ENCODE measurements at regions not wholly inside any gene's neighbourhood (a gene's known extent, or its start where the extent isn't known, plus 50 kb on each side); places are given as distances from the start of the nearest gene placed in this dataset.
"Not testable (repeated sequence)": the region's sequence is repeated elsewhere in the genome, so short reads cannot be mapped to it uniquely, and the experiment has no call there.

DNA sequence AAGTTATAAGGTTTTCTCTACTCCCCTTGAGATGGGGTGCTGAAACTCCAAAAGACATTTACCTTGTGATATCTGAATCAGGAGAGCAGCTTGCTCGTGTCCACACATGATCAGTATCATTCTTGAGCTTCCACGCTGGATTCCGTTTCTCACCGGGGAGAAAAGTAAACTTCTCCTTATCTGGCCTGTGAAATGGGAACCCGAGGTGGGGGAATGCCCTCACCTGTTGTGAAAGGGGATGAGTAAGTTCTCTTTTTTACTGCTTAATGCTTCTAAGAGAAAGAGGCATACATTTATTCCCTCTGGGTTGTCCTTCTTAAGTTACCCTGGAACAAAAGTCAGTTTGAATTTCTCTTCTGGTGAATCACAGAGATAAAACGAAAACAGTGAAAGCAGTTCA is 440.5 kb upstream of the ADAMTS9 start:
- no peaks in the 10 kb centered on the region for H3K36me3 ChIP-seq (ENCODE audit: control insufficient read depth in 3 of 3, insufficient read depth in 2 of 3, low read depth in 1 of 3, low read length in 3 of 3)
- DNase-seq (no peak), FAIRE-seq (no peak)
- no peak overlapping the region for H3K4me3 ChIP-seq (ENCODE audit: low read depth in 1 of 3, low read length in 3 of 3)
- H3K9me3 ChIP-seq (ENCODE audit: control insufficient read depth in 2 of 2, insufficient read depth in 1 of 2, low read depth in 1 of 2, low read length in 1 of 2): no peaks in the 10 kb centered on the region
- WGBS, 3 donors: 52 to 78% (median 56%) methylated on average over 6 of the region's 6 CpGs
- H3K27me3 ChIP-seq (ENCODE audit: control insufficient read depth in 3 of 3, insufficient read depth in 3 of 3, low read length in 3 of 3): no peaks in the 10 kb centered on the region
- H3K27ac ChIP-seq (ENCODE audit: low read depth in 1 of 3, low read length in 2 of 3): no peak overlapping the region
- no peaks in the 10 kb centered on the region for H3K4me1 ChIP-seq (ENCODE audit: control insufficient read depth in 3 of 3, insufficient read depth in 2 of 3, low read depth in 1 of 3, low read length in 2 of 3)

DNA sequence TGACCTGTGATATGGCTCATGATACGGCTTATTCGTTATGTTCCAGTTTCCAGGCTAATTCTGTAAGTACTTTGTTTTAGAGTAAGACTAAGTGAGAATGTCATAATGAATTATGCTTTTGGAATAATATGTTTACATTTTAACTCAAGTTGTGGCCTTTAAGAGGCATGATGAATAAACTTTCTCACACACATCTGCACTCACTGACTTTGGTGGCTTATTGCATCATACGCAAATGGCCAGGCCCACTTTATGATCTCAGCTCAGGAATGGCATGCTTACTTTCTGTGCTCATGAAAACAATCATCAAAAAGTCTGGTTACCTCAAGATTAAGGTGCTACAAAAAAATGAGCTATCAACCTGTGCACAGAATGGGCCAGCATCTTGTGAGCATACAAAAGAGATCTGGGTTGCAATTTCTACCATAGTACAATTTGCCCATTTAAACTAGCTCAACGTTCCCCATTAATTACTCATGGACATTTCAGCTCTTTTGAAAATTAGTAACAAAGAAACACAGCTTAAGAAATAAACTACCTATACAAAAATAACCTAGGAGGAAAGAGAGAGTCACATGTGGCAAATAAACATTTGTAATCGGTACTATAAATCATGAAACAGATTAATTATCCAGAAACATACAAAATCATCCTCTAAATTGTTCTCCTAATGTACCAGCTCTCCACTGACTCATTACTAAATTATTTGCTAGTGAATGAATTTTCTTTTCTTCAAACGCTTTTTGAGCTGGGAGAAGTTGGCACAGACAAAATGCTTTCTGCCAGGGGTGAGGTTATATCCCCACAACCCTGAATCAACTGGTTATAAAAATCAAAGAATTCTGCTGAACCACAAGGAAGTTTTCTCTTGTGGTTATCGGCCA is 439.0 kb upstream of the ADAMTS9 start:
- Histone ChIP-seq H3K36me3 (ENCODE audit: control insufficient read depth in 3 of 3, insufficient read depth in 2 of 3, low read depth in 1 of 3, low read length in 3 of 3) (no peaks in the 10 kb centered on the region), H3K4me1 (ENCODE audit: control insufficient read depth in 3 of 3, insufficient read depth in 2 of 3, low read depth in 1 of 3, low read length in 2 of 3) (no peaks in the 10 kb centered on the region), H3K27me3 (ENCODE audit: control insufficient read depth in 3 of 3, insufficient read depth in 3 of 3, low read length in 3 of 3) (no peaks in the 10 kb centered on the region), H3K27ac (ENCODE audit: low read depth in 1 of 3, low read length in 2 of 3) (no peak overlapping the region), H3K4me3 (ENCODE audit: low read depth in 1 of 3, low read length in 3 of 3) (no peak overlapping the region), H3K9me3 (ENCODE audit: control insufficient read depth in 2 of 2, insufficient read depth in 1 of 2, low read depth in 1 of 2, low read length in 1 of 2) (no peaks in the 10 kb centered on the region)
- 66 to 79% (median 75%) methylated on average over 7 of the region's 7 CpGs for WGBS, 3 donors
- FAIRE-seq (no peak), DNase-seq (no peak)

DNA sequence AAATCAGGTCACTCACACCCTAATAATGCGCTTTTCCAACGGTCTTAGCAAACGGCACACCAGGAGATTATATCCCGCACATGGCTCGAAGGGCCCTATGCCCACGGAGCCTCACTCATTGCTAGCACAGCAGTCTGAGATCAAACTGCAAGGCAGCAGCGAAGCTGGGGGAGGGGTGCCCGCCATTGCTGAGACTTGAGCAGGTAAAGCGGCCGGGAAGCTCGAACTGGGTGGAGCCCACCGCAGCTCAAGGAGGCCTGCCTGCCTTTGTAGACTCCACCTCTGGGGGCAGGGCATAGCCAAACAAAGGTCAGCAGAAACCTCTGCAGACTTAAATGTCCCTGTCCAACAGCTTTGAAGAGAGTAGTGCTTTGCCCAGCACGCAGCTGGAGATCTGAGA is 432.4 kb upstream of the ADAMTS9 start:
- FAIRE-seq; H3K27ac ChIP-seq (ENCODE audit: low read depth in 1 of 3, low read length in 2 of 3); H3K36me3 ChIP-seq (ENCODE audit: control insufficient read depth in 3 of 3, insufficient read depth in 2 of 3, low read depth in 1 of 3, low read length in 3 of 3); H3K27me3 ChIP-seq (ENCODE audit: control insufficient read depth in 3 of 3, insufficient read depth in 3 of 3, low read length in 3 of 3); H3K4me3 ChIP-seq (ENCODE audit: low read depth in 1 of 3, low read length in 3 of 3); H3K4me1 ChIP-seq (ENCODE audit: control insufficient read depth in 3 of 3, insufficient read depth in 2 of 3, low read depth in 1 of 3, low read length in 2 of 3); DNase-seq: not testable (repeated sequence)
- H3K9me3 ChIP-seq (ENCODE audit: control insufficient read depth in 2 of 2, insufficient read depth in 1 of 2, low read depth in 1 of 2, low read length in 1 of 2): peaks cover 0 to 12% of the 10 kb centered on the region in 2 donors
- 92 to 95% (median 93%) methylated on average over 13 of the region's 13 CpGs for WGBS, 3 donors

DNA sequence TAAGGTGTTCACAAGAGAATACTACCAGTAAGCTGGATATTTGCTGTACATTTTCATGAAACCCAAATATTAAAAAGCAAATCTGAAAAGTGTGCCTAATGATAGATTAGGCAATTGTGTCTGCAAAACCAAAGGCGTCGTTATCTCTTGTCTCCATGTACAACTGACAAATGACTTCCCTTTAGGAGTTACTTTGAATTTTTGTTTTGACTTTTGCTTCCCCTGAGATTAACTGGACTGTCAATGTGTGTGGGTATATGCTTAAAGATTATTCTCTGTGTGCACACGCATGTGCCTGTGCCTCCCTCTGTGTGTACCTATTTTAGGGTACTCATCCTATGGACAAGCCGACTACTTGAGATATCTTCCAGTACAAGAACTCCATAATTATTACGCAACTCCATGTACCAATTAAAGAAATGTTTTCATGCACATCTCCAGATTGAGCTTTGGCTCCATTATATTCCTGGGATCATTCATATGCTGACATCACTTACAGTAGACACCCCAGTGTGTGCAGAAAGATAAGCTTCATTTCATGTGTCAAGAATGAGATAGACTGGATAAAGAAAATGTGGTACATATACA is 431.2 kb upstream of the ADAMTS9 start:
- Histone ChIP-seq H3K9me3 (ENCODE audit: control insufficient read depth in 2 of 2, insufficient read depth in 1 of 2, low read depth in 1 of 2, low read length in 1 of 2) (peaks cover 0 to 12% of the 10 kb centered on the region in 2 donors), H3K27me3 (ENCODE audit: control insufficient read depth in 3 of 3, insufficient read depth in 3 of 3, low read length in 3 of 3) (no peaks in the 10 kb centered on the region), H3K36me3 (ENCODE audit: control insufficient read depth in 3 of 3, insufficient read depth in 2 of 3, low read depth in 1 of 3, low read length in 3 of 3) (no peaks in the 10 kb centered on the region), H3K27ac (ENCODE audit: low read depth in 1 of 3, low read length in 2 of 3) (no peak overlapping the region), H3K4me3 (ENCODE audit: low read depth in 1 of 3, low read length in 3 of 3) (no peak overlapping the region), H3K4me1 (ENCODE audit: control insufficient read depth in 3 of 3, insufficient read depth in 2 of 3, low read depth in 1 of 3, low read length in 2 of 3) (no peaks in the 10 kb centered on the region)
- DNase-seq (no peak), FAIRE-seq (no peak)
- 85 to 95% (median 92%) methylated on average over 5 of the region's 5 CpGs for WGBS, 3 donors

DNA sequence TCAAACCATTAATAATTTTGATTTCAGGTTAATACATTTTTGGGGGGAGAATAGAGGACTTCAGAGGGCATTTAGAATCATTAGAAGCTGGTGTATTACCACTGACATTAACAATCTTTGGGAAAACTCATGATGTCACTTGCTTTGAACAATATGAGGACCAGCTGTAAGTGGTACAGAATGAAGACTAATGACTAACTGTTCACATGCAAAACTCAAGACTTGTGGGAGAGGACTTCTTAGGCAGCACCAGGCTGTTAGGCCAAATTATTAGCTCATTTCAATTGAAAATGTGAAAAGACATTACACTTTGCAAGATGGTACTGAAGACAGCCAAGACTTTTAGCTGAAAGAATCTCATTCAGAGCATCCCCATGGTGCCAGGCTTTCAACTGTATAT is 426.2 kb upstream of the ADAMTS9 start:
- FAIRE-seq (no peak), DNase-seq (no peak)
- no peak overlapping the region for H3K27ac ChIP-seq (ENCODE audit: low read depth in 1 of 3, low read length in 2 of 3)
- H3K36me3 ChIP-seq (ENCODE audit: control insufficient read depth in 3 of 3, insufficient read depth in 2 of 3, low read depth in 1 of 3, low read length in 3 of 3): no peaks in the 10 kb centered on the region
- peaks cover 0 to 1% of the 10 kb centered on the region in 2 donors for H3K9me3 ChIP-seq (ENCODE audit: control insufficient read depth in 2 of 2, insufficient read depth in 1 of 2, low read depth in 1 of 2, low read length in 1 of 2)
- no peaks in the 10 kb centered on the region for H3K4me1 ChIP-seq (ENCODE audit: control insufficient read depth in 3 of 3, insufficient read depth in 2 of 3, low read depth in 1 of 3, low read length in 2 of 3)
- H3K4me3 ChIP-seq (ENCODE audit: low read depth in 1 of 3, low read length in 3 of 3): no peak overlapping the region
- H3K27me3 ChIP-seq (ENCODE audit: control insufficient read depth in 3 of 3, insufficient read depth in 3 of 3, low read length in 3 of 3): no peaks in the 10 kb centered on the region

DNA sequence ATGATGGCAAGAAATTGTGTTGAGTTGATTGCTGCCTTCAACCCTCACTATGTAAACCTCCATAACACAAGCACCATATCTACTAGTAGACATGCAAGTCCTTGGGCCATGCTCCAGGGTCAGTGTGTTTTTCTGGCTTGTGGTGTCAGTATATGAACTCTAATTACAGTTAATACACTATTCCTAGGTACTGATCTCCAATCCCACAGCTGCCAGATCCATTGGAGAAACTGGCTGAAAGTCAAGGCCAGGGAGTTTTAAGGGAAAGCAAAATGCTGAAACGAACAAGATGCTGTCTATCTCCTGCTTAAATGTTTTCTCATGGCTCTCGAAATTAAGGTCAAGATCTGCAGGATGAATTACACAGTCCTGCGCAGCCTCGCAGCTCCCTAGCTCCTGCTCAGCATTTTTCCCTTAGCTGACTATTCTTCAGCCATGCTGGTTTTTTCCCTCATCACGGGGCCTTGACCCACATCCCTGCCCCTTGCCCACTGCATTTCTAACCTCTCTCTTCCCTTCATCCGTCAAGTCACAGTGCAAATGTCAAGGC is 425.0 kb upstream of the ADAMTS9 start:
- DNase-seq (no peak), FAIRE-seq (no peak)
- H3K9me3 ChIP-seq (ENCODE audit: control insufficient read depth in 2 of 2, insufficient read depth in 1 of 2, low read depth in 1 of 2, low read length in 1 of 2): peaks cover 0 to 2% of the 10 kb centered on the region in 2 donors
- no peaks in the 10 kb centered on the region for H3K36me3 ChIP-seq (ENCODE audit: control insufficient read depth in 3 of 3, insufficient read depth in 2 of 3, low read depth in 1 of 3, low read length in 3 of 3)
- no peak overlapping the region for H3K27ac ChIP-seq (ENCODE audit: low read depth in 1 of 3, low read length in 2 of 3)
- H3K27me3 ChIP-seq (ENCODE audit: control insufficient read depth in 3 of 3, insufficient read depth in 3 of 3, low read length in 3 of 3): no peaks in the 10 kb centered on the region
- no peaks in the 10 kb centered on the region for H3K4me1 ChIP-seq (ENCODE audit: control insufficient read depth in 3 of 3, insufficient read depth in 2 of 3, low read depth in 1 of 3, low read length in 2 of 3)
- WGBS, 3 donors: 70 to 85% (median 78%) methylated on average over 6 of the region's 6 CpGs
- H3K4me3 ChIP-seq (ENCODE audit: low read depth in 1 of 3, low read length in 3 of 3): no peak overlapping the region

DNA sequence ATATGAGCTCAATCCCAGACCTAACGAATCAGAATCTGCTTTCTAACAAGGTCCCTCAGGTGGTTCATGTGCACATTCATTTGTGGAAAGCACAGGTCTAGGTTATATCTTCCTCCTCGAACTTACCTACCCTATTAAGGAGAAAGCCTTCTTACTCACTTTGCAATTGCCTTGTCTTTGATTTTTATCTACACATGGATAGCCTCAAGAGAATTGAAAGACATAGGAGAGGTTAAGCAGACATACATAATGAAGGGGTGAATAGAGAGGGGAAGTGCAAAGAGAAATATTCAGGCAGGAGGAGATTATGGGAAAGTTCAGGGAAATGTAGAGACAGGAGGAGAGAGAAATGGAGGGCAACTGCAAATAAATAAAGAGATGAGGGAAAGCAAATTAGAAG is 422.9 kb upstream of the ADAMTS9 start:
- Histone ChIP-seq H3K4me1 (ENCODE audit: control insufficient read depth in 3 of 3, insufficient read depth in 2 of 3, low read depth in 1 of 3, low read length in 2 of 3) (no peaks in the 10 kb centered on the region), H3K27ac (ENCODE audit: low read depth in 1 of 3, low read length in 2 of 3) (no peak overlapping the region), H3K9me3 (ENCODE audit: control insufficient read depth in 2 of 2, insufficient read depth in 1 of 2, low read depth in 1 of 2, low read length in 1 of 2) (peaks cover 0 to 2% of the 10 kb centered on the region in 2 donors), H3K27me3 (ENCODE audit: control insufficient read depth in 3 of 3, insufficient read depth in 3 of 3, low read length in 3 of 3) (no peaks in the 10 kb centered on the region), H3K36me3 (ENCODE audit: control insufficient read depth in 3 of 3, insufficient read depth in 2 of 3, low read depth in 1 of 3, low read length in 3 of 3) (no peaks in the 10 kb centered on the region), H3K4me3 (ENCODE audit: low read depth in 1 of 3, low read length in 3 of 3) (no peak overlapping the region)
- 67 to 75% (median 70%) methylated on average over 2 of the region's 2 CpGs for WGBS, 3 donors
- FAIRE-seq (no peak), DNase-seq (no peak)

DNA sequence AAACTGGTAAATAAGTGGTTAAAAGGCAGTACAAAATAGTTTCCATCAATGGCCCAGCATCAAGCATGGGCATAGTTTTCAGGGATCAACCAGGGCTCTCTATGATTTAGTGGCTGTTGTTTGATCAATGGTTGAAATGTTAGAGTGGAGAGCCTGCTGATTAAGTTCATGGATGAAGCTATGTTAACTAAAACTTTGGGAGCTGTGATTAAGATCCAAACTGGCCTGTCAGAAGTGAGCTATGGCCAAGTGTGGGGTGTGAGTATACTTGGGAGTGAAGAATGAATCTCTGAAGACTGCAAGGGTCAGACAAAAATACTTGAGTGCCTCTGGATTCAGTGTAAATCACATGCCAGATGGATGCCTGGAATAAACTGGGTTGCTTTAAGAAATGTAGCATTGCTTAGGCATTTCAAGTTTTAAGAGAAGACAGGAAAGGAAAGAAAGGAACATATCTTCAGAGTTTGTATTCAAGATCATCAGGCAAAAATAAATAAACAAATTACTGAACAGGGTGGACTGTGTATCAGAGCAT is 422.2 kb upstream of the ADAMTS9 start:
- peaks cover 0 to 2% of the 10 kb centered on the region in 2 donors for H3K9me3 ChIP-seq (ENCODE audit: control insufficient read depth in 2 of 2, insufficient read depth in 1 of 2, low read depth in 1 of 2, low read length in 1 of 2)
- no peak for DNase-seq
- FAIRE-seq: no peak
- no peaks in the 10 kb centered on the region for H3K27me3 ChIP-seq (ENCODE audit: control insufficient read depth in 3 of 3, insufficient read depth in 3 of 3, low read length in 3 of 3)
- H3K27ac ChIP-seq (ENCODE audit: low read depth in 1 of 3, low read length in 2 of 3): no peak overlapping the region
- H3K4me1 ChIP-seq (ENCODE audit: control insufficient read depth in 3 of 3, insufficient read depth in 2 of 3, low read depth in 1 of 3, low read length in 2 of 3): no peaks in the 10 kb centered on the region
- no peak overlapping the region for H3K4me3 ChIP-seq (ENCODE audit: low read depth in 1 of 3, low read length in 3 of 3)
- H3K36me3 ChIP-seq (ENCODE audit: control insufficient read depth in 3 of 3, insufficient read depth in 2 of 3, low read depth in 1 of 3, low read length in 3 of 3): no peaks in the 10 kb centered on the region

Measured in small intestine (tissue), 7 donors.